ENCODE measurements at regions not wholly inside any gene's neighbourhood (a gene's known extent, or its start where the extent isn't known, plus 50 kb on each side); places are given as distances from the start of the nearest gene placed in this dataset.

DNA sequence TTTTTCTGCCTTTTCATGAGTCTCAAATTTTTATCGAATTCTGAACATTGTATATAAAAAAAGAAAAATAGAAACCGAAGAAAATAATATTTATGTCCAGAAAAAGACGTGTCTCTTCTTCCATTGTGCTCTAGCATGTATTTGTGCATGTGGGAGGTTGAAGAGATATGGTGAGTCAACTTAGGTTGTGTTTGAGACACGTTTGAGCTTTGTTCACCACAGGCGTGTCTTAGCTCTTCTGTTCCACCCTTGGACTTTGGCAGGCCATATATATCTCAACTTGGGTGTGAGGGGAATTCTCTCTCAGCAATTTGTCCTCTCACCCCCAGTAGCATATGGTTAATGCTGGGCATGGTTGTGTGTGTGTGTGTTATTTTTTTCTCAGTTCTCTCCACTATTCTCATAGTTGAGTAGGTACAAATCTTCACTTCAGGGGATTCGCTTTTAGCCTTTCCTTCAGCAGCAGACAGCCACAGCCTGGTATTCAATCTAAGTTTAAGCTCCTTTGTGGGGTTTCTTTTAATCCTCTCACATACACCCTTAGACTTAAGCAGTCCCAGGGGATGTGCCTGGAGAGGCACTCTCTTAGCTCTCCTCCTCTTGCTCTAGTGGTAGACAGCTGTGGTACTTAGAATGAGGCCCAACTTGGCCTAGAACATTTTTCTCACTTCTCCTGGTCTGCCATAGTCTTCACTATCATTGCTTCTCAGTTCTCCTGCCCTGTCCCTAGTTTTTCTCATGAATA is 286.5 kb upstream of the RBMS3 start:
- H3K27ac ChIP-seq = no peak overlapping the region
- H3K4me3 ChIP-seq = no peak overlapping the region
- DNase-seq (ENCODE audit: low spot score in 2 of 2) = no peak
- no peaks in the 10 kb centered on the region for H3K9me3 ChIP-seq
- intact Hi-C loops (cut with DNase I) = no loop called here
- no peaks in the 10 kb centered on the region for H3K4me1 ChIP-seq
- no peaks in the 10 kb centered on the region for H3K36me3 ChIP-seq
- TF ChIP-seq, protein P1, sequence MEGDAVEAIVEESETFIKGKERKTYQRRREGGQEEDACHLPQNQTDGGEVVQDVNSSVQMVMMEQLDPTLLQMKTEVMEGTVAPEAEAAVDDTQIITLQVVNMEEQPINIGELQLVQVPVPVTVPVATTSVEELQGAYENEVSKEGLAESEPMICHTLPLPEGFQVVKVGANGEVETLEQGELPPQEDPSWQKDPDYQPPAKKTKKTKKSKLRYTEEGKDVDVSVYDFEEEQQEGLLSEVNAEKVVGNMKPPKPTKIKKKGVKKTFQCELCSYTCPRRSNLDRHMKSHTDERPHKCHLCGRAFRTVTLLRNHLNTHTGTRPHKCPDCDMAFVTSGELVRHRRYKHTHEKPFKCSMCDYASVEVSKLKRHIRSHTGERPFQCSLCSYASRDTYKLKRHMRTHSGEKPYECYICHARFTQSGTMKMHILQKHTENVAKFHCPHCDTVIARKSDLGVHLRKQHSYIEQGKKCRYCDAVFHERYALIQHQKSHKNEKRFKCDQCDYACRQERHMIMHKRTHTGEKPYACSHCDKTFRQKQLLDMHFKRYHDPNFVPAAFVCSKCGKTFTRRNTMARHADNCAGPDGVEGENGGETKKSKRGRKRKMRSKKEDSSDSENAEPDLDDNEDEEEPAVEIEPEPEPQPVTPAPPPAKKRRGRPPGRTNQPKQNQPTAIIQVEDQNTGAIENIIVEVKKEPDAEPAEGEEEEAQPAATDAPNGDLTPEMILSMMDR (IDR thresholded peaks at IDR 0.05) = no peak
- no peaks in the 10 kb centered on the region for H3K27me3 ChIP-seq

GRCh38 chr3:29004885-29005599 is 275.8 kb upstream of the RBMS3 start:
- TF ChIP-seq, protein P1 (IDR thresholded peaks at IDR 0.05) = no peak
- Histone ChIP-seq H3K27me3 (no peaks in the 10 kb centered on the region), H3K4me3 (no peak overlapping the region), H3K36me3 (no peaks in the 10 kb centered on the region), H3K4me1 (no peaks in the 10 kb centered on the region), H3K9me3 (no peaks in the 10 kb centered on the region), H3K27ac (no peak overlapping the region)
- DNase-seq (ENCODE audit: low spot score in 2 of 2) = no peak
- intact Hi-C loops (cut with DNase I) = no loop called here

DNA sequence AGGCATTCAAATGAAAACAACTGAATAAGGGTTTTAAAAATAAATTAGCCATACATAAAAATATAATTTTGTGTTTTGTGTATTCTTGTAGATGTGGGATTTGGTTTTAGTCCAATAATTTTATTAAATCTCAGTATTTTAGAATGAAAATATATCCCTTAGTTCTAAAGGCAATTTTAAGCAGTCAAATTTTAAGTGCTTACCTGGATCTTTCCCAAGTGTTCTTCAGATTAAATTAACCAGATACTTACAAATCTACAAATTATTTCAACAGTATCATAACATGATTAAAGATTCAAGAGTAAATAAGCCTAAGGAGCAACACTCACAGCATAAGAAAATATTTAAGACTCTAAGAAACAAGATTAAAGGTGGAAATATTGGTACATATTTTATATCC is 275.0 kb upstream of the RBMS3 start:
- no peaks in the 10 kb centered on the region for H3K4me1 ChIP-seq
- H3K27me3 ChIP-seq = no peaks in the 10 kb centered on the region
- TF ChIP-seq, protein P1 (IDR thresholded peaks at IDR 0.05) = no peak
- H3K9me3 ChIP-seq = no peaks in the 10 kb centered on the region
- no peaks in the 10 kb centered on the region for H3K36me3 ChIP-seq
- no peak overlapping the region for H3K4me3 ChIP-seq
- intact Hi-C loops (cut with DNase I) = no loop called here
- H3K27ac ChIP-seq = no peak overlapping the region
- DNase-seq (ENCODE audit: low spot score in 2 of 2) = no peak

DNA sequence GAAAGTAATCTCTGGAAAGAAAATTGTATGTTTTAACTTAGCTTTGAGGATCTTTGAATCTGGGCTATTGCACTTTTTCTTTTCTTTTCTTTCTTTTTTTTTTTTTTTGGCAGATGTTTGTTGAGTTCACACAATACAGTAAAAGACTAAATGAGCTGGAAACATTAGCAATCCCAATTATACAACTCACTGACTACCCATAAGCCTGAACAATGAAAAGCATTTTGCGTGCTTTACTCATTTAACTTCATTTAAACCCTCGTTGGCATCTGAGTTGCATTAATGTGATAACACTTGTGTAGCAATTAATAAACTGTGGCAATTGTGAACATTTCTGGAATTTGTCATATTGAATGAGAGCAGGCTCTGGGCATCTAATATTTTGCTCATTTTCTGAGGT is 269.4 kb upstream of the RBMS3 start:
- TF ChIP-seq, protein P1 (IDR thresholded peaks at IDR 0.05) = no peak
- no peaks in the 10 kb centered on the region for H3K4me1 ChIP-seq
- H3K4me3 ChIP-seq = no peak overlapping the region
- H3K27ac ChIP-seq = no peak overlapping the region
- no peak for DNase-seq (ENCODE audit: low spot score in 2 of 2)
- H3K9me3 ChIP-seq = no peaks in the 10 kb centered on the region
- intact Hi-C loops (cut with DNase I) = no loop called here
- no peaks in the 10 kb centered on the region for H3K36me3 ChIP-seq
- no peaks in the 10 kb centered on the region for H3K27me3 ChIP-seq

DNA sequence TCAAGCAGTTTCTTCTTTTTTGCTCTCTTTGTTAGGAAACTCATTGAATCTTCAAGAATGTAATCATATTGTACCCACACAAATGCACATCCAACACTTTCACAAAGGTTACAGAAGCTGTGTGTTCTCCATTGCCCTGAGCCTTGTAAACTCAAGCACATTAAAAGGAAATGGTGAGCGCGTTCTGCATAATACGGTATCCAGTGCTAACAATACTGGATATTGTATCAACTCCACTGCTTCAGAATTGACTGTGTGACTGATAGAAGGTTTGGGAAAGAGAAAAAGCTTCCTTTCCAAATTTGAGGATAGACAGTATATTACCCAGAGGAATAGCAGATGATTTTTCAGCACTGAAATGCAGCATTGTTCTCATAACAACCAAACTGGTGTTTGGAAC is 268.9 kb upstream of the RBMS3 start:
- TF ChIP-seq, protein P1 (IDR thresholded peaks at IDR 0.05) = no peak
- intact Hi-C loops (cut with DNase I) = no loop called here
- H3K27ac ChIP-seq = no peak overlapping the region

More for the DNA sequence above, 268.9 kb upstream of the RBMS3 start:
- Histone ChIP-seq H3K4me3 (no peak overlapping the region), H3K36me3 (no peaks in the 10 kb centered on the region), H3K9me3 (no peaks in the 10 kb centered on the region), H3K27me3 (no peaks in the 10 kb centered on the region), H3K4me1 (no peaks in the 10 kb centered on the region)
- DNase-seq (ENCODE audit: low spot score in 2 of 2) = no peak

All from ascending aorta (tissue), 2 donors.